ENCODE measurements at regions not wholly inside any gene's neighbourhood (a gene's known extent, or its start where the extent isn't known, plus 50 kb on each side); places are given as distances from the start of the nearest gene placed in this dataset.

DNA sequence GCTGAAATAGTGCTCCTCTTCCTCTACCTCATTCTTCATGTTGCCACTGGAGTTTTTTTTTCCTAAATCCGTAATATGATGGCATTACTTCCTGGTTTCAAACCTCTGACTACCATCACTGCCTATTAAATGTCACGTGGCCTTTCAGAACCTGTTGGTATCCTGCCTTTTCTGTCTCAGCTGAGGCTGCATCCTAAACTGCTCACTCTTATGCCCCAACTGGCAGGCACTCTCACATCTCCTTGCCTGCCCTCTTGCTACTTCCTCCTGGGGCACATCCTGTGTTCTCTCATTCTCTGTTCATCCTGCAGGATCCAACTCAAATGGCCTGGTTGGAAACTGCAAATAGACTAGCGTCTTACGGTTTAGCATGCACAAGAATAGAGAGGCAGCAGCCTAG lies 468.1 kb upstream of the FANCL start:
- Histone ChIP-seq H3K4me1 (no peaks in the 10 kb centered on the region), H3K4me3 (no peak overlapping the region), H3K27me3 (ENCODE audit: insufficient read depth in 3 of 3, low read length in 2 of 3) (no peaks in the 10 kb centered on the region), H3K9me3 (no peaks in the 10 kb centered on the region), H3K36me3 (ENCODE audit: insufficient read depth in 1 of 2, low read depth in 1 of 2) (no peaks in the 10 kb centered on the region), H3K27ac (no peak overlapping the region)
- TF ChIP-seq, protein P1, sequence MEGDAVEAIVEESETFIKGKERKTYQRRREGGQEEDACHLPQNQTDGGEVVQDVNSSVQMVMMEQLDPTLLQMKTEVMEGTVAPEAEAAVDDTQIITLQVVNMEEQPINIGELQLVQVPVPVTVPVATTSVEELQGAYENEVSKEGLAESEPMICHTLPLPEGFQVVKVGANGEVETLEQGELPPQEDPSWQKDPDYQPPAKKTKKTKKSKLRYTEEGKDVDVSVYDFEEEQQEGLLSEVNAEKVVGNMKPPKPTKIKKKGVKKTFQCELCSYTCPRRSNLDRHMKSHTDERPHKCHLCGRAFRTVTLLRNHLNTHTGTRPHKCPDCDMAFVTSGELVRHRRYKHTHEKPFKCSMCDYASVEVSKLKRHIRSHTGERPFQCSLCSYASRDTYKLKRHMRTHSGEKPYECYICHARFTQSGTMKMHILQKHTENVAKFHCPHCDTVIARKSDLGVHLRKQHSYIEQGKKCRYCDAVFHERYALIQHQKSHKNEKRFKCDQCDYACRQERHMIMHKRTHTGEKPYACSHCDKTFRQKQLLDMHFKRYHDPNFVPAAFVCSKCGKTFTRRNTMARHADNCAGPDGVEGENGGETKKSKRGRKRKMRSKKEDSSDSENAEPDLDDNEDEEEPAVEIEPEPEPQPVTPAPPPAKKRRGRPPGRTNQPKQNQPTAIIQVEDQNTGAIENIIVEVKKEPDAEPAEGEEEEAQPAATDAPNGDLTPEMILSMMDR (IDR thresholded peaks at IDR 0.05): no peak
- no peak for ATAC-seq
- 71 to 77% (median 75%) methylated on average over 4 of the region's 4 CpGs for WGBS, 3 donors
- intact Hi-C loops (cut with DNase I): no loop called here
- DNase-seq: no peak

- ATAC-seq (no peak), DNase-seq (no peak)
- intact Hi-C loops (cut with DNase I): no loop called here
- H3K27ac ChIP-seq: no peak overlapping the region
- no peaks in the 10 kb centered on the region for H3K36me3 ChIP-seq (ENCODE audit: insufficient read depth in 1 of 2, low read depth in 1 of 2)
- no peaks in the 10 kb centered on the region for H3K27me3 ChIP-seq (ENCODE audit: insufficient read depth in 3 of 3, low read length in 2 of 3)
- TF ChIP-seq, protein P1 (IDR thresholded peaks at IDR 0.05): no peak
- 52 to 55% (median 54%) methylated on average over 1 of the region's 1 CpG for WGBS, 3 donors
- no peak overlapping the region for H3K4me3 ChIP-seq
- no peaks in the 10 kb centered on the region for H3K9me3 ChIP-seq
- no peaks in the 10 kb centered on the region for H3K4me1 ChIP-seq
Measured at GRCh38 chr2:58708565-58708964, 467.4 kb upstream of the FANCL start.

DNA sequence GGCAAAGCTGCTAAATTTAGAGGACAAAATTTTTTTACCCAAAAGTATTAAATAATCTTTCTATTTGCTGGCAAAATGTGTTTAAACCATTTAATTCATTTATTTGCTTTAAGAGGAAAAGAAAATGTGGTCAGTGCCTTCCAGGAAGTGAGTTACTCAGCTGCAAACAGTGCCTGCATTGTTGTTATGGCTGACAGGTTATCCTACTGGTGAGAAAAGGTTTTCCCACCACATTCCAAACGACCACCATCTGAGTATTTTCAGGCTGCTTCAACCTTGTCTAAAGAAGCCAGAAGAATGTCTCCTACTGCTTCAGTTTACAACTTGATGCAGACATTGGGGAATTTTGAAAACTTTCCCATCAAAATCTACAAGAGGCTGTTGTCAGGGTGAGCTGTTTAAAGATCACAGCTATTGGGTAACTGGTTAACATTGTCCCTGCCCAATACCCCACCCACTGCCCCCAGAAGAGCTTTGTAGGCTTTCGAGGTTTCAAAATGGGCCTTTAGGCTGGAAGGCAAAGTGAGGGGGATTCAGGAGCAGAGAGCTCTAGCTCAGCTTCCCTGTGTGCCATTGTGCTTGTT lies 461.3 kb upstream of the FANCL start:
- Histone ChIP-seq H3K27ac (no peak overlapping the region), H3K4me1 (no peaks in the 10 kb centered on the region), H3K4me3 (no peak overlapping the region), H3K27me3 (ENCODE audit: insufficient read depth in 3 of 3, low read length in 2 of 3) (no peaks in the 10 kb centered on the region), H3K9me3 (no peaks in the 10 kb centered on the region), H3K36me3 (ENCODE audit: insufficient read depth in 1 of 2, low read depth in 1 of 2) (no peaks in the 10 kb centered on the region)
- TF ChIP-seq, protein P1 (IDR thresholded peaks at IDR 0.05): no peak
- intact Hi-C loops (cut with DNase I): no loop called here
- 37 to 38% (median 37%) methylated on average over 2 of the region's 2 CpGs for WGBS, 3 donors
- ATAC-seq (no peak), DNase-seq (no peak)

GRCh38 chr2:58701688-58702301 lies 460.7 kb upstream of the FANCL start:
- no peak for DNase-seq
- intact Hi-C loops (cut with DNase I): no loop called here
- Histone ChIP-seq H3K9me3 (no peaks in the 10 kb centered on the region), H3K27me3 (ENCODE audit: insufficient read depth in 3 of 3, low read length in 2 of 3) (no peaks in the 10 kb centered on the region), H3K36me3 (ENCODE audit: insufficient read depth in 1 of 2, low read depth in 1 of 2) (no peaks in the 10 kb centered on the region), H3K4me3 (no peak overlapping the region), H3K4me1 (no peaks in the 10 kb centered on the region), H3K27ac (no peak overlapping the region)
- ATAC-seq: no peak
- TF ChIP-seq, protein P1 (IDR thresholded peaks at IDR 0.05): no peak
- WGBS, 3 donors: 76 to 81% (median 78%) methylated on average over 3 of the region's 3 CpGs

DNA sequence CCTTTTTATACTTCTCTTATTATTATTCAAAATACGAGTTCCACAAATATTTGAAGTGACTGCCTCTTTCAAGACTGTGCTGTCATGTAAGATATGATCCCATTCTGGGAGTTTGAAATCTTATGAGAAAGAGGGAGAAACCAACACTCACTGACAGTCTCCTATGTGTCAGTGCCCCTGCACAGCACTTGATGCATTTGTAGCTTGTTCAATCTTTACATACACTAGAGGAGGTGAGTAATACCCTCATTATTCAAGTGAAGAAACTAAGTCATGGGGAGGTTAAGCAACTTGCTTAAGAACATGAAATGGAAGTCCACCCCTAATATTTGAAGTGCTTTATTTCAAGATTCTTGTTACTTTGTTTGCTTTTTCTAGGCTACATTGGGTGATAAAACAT lies 459.5 kb upstream of the FANCL start:
- WGBS, 3 donors: 63 to 68% (median 63%) methylated on average over 1 of the region's 1 CpG
- DNase-seq (no peak), ATAC-seq (no peak)
- Histone ChIP-seq H3K27me3 (ENCODE audit: insufficient read depth in 3 of 3, low read length in 2 of 3) (no peaks in the 10 kb centered on the region), H3K27ac (no peak overlapping the region), H3K9me3 (no peaks in the 10 kb centered on the region), H3K4me3 (no peak overlapping the region), H3K4me1 (no peaks in the 10 kb centered on the region), H3K36me3 (ENCODE audit: insufficient read depth in 1 of 2, low read depth in 1 of 2) (no peaks in the 10 kb centered on the region)
- intact Hi-C loops (cut with DNase I): no loop called here
- TF ChIP-seq, protein P1 (IDR thresholded peaks at IDR 0.05): no peak
